Caco-2 (cell line): ENCODE measurements at regions not wholly inside any gene's neighbourhood (a gene's known extent, or its start where the extent isn't known, plus 50 kb on each side); places are given as distances from the start of the nearest gene placed in this dataset.

Source experiments
- BruUV-seq: library from RNA; stranded (reverse); fragments of 400-500 nt; replicated peaks from 2 replicates; lab custom pipeline; 2021; lab: Mats Ljungman, UMichigan
- CTCF ChIA-PET: fragments of 300-600 bp; sonication (Branson Sonifier 250); formaldehyde crosslinking; loops from one replicate; lab custom pipeline; 2022; ENCODE audit warnings: antibody characterized with exemption; lab: Charles Lee
- POLR2A ChIA-PET: fragments of 300-600 bp; sonication (Branson Sonifier 250); formaldehyde crosslinking; loops from one replicate; lab custom pipeline; 2022; ENCODE audit warnings: antibody characterized with exemption; lab: Charles Lee
- DNase-seq, 2 experiments: peaks; one replicate each; pipeline versions ENCODE4 v3.0.0 to v3.0.0-alpha.2; 2020 to 2022
- H3K27me3 ChIP-seq: replicated peaks from 2 replicates; pipeline ENCODE4 v1.6.0; 2011; ENCODE audit warnings: low read length; ENCODE audit not compliant: control insufficient read depth, insufficient read depth
- H3K36me3 ChIP-seq: 2 replicates; pipeline ENCODE4 v1.5.1; 2011; ENCODE audit warnings: low read length; ENCODE audit not compliant: control insufficient read depth, insufficient read depth
- H3K4me1 ChIP-seq: fragments of 250-450 bp; sonication (Bioruptor Pico); 2 replicates; pipeline ENCODE4 v1.5.1; 2020; ENCODE audit warnings: mild to moderate bottlenecking
- H3K4me3 ChIP-seq: 2 replicates; pipeline ENCODE4 v1.5.1; 2011; ENCODE audit warnings: low read depth, mild to moderate bottlenecking, control low read depth, low read length
- H3K9me3 ChIP-seq: fragments of 250-450 bp; sonication (Bioruptor Pico); 2 replicates; pipeline ENCODE4 v1.5.1; 2020; ENCODE audit warnings: mild to moderate bottlenecking, moderate library complexity
- H3K27ac Mint-ChIP-seq: one replicate; pipeline ENCODE4 v1.8.0; 2022; ENCODE audit warnings: mixed read lengths; ENCODE audit not compliant: unreplicated experiment
- H3K27me3 Mint-ChIP-seq: one replicate; pipeline ENCODE4 v1.8.0; 2022; ENCODE audit warnings: mixed read lengths; ENCODE audit not compliant: insufficient read depth, unreplicated experiment
- H3K36me3 Mint-ChIP-seq: one replicate; pipeline ENCODE4 v1.8.0; 2022; ENCODE audit warnings: mild to moderate bottlenecking, mixed read lengths; ENCODE audit not compliant: insufficient read depth, unreplicated experiment
- H3K4me1 Mint-ChIP-seq: one replicate; pipeline ENCODE4 v1.8.0; 2022; ENCODE audit warnings: low read depth, mixed read lengths; ENCODE audit not compliant: unreplicated experiment
- H3K4me3 Mint-ChIP-seq: one replicate; pipeline ENCODE4 v1.8.0; 2022; ENCODE audit warnings: mild to moderate bottlenecking, moderate library complexity, mixed read lengths; ENCODE audit not compliant: unreplicated experiment
- H3K9me3 Mint-ChIP-seq: one replicate; pipeline ENCODE4 v1.8.0; 2022; ENCODE audit warnings: mixed read lengths; ENCODE audit not compliant: unreplicated experiment
- CTCF ChIP-seq, 2 experiments: fragments of 200-600 bp in 1 of 2; IDR thresholded peaks; 1 replicate in 1 of 2; 2 replicates in 1 of 2; pipeline versions ENCODE4 v1.5.1 to v1.8.0; 2011 to 2022; ENCODE audit warnings: antibody characterized with exemption in 1 of 2, control low read depth in 1 of 2, inconsistent platforms in 1 of 2, low read depth in 1 of 2, low read length in 1 of 2, mild to moderate bottlenecking in 1 of 2, moderate library complexity in 1 of 2; ENCODE audit not compliant: insufficient read depth in 1 of 2, severe bottlenecking in 1 of 2, unreplicated experiment in 1 of 2
- intact Hi-C: fragments of 100-400 bp; cut with micrococcal nuclease; formaldehyde crosslinking; loops from one replicate; pipeline ENCODE4 v1.10.0; 2022; ENCODE audit not compliant: unreplicated experiment

GRCh38 chr9:2415326-2415725 is 206.3 kb upstream of the VLDLR start:
- no peak for DNase-seq
- Histone ChIP-seq H3K36me3 (no peaks in the 10 kb centered on the region), H3K4me3 (no peak overlapping the region), H3K27me3 (no peaks in the 10 kb centered on the region), H3K4me1 (peaks cover 39% of the 10 kb centered on the region), H3K9me3 (0 out of 2 replicates have a peak, but pooled peaks cover 3% of the 10 kb centered on the region)
- Mint-ChIP-seq H3K4me1 (peaks cover 10% of the 10 kb centered on the region), H3K27ac (no peak overlapping the region), H3K4me3 (no peak overlapping the region), H3K9me3 (peaks cover 23% of the 10 kb centered on the region), H3K27me3 (no peaks in the 10 kb centered on the region), H3K36me3 (peaks cover 7% of the 10 kb centered on the region)
- intact Hi-C loops = no loop called here
- CTCF ChIA-PET = no interaction called here
- TF ChIP-seq CTCF (IDR thresholded peaks at IDR 0.05; ENCODE audit: insufficient read depth in 1 of 2, low read depth in 1 of 2, low read length in 1 of 2, severe bottlenecking in 1 of 2, unreplicated experiment in 1 of 2) = no peak
- no TSS peak for BruUV-seq
- POLR2A ChIA-PET = no interaction called here

GRCh38 chr9:2417730-2418129 is 203.9 kb upstream of the VLDLR start:
- H3K27ac Mint-ChIP-seq = no peak overlapping the region
- H3K9me3 Mint-ChIP-seq = peaks cover 23% of the 10 kb centered on the region
- POLR2A ChIA-PET = no interaction called here
- BruUV-seq = no TSS peak
- H3K36me3 Mint-ChIP-seq = no peaks in the 10 kb centered on the region
- Histone ChIP-seq H3K4me3 (no peak overlapping the region), H3K4me1 (peaks cover 21% of the 10 kb centered on the region), H3K27me3 (no peaks in the 10 kb centered on the region), H3K36me3 (no peaks in the 10 kb centered on the region), H3K9me3 (0 out of 2 replicates have a peak, but pooled peaks cover 3% of the 10 kb centered on the region)
- no peaks in the 10 kb centered on the region for H3K27me3 Mint-ChIP-seq
- no peak overlapping the region for H3K4me3 Mint-ChIP-seq
- TF ChIP-seq CTCF (IDR thresholded peaks at IDR 0.05; ENCODE audit: insufficient read depth in 1 of 2, low read depth in 1 of 2, low read length in 1 of 2, severe bottlenecking in 1 of 2, unreplicated experiment in 1 of 2) = no peak
- H3K4me1 Mint-ChIP-seq = peaks cover 10% of the 10 kb centered on the region
- CTCF ChIA-PET = no interaction called here
- no peak for DNase-seq
- intact Hi-C loops = no loop called here

GRCh38 chr9:2418619-2419018 is 203.0 kb upstream of the VLDLR start:
- DNase-seq = no peak
- Mint-ChIP-seq H3K27ac (no peak overlapping the region), H3K27me3 (no peaks in the 10 kb centered on the region), H3K36me3 (no peaks in the 10 kb centered on the region), H3K4me3 (no peak overlapping the region), H3K4me1 (peaks cover 10% of the 10 kb centered on the region), H3K9me3 (peaks cover 23% of the 10 kb centered on the region)
- intact Hi-C loops = no loop called here
- no TSS peak for BruUV-seq
- ChIA-PET CTCF (no interaction called here), POLR2A (no interaction called here)
- no peak for TF ChIP-seq CTCF (IDR thresholded peaks at IDR 0.05; ENCODE audit: insufficient read depth in 1 of 2, low read depth in 1 of 2, low read length in 1 of 2, severe bottlenecking in 1 of 2, unreplicated experiment in 1 of 2)
- Histone ChIP-seq H3K4me3 (no peak overlapping the region), H3K9me3 (0 out of 2 replicates have a peak, but pooled peaks cover 3% of the 10 kb centered on the region), H3K27me3 (no peaks in the 10 kb centered on the region), H3K4me1 (peaks cover 13% of the 10 kb centered on the region), H3K36me3 (no peaks in the 10 kb centered on the region)
